ENCODE measurements at regions not wholly inside any gene's neighbourhood (a gene's known extent, or its start where the extent isn't known, plus 50 kb on each side); places are given as distances from the start of the nearest gene placed in this dataset.

DNA sequence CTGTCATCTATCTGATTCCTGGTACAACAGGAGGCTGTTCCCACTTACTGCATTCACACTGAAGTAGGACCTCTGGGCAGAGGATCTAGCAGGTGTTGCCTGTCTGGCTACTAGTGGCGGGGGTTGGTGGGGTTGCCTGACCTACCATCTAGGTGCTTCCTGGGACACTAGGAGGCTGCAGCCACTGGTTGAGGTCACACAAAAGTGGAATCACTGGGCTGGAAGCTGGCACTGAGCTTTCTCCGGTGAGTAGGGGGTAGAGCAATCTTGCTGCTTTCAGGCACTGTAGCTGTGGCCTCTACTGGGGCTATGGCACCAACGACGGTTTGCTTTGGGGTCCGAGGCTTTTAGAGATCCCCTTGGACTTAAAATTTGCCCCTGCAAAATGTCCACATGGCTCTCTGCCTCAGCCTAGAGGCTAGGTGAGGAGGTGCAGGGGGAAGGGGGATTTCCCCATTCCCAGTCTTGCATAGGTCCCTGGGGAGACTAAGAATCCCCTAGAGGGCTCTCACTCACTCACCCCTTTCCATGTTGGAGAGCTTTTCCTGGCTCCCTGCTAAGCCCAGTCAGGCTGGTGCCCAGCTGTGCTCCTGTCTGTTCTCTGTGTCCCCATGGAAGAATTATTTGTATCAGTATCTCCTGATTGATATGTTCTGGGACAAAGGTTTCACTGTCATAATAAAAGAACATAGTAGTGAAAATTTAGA lies 397.7 kb upstream of the EPHA6 start:
- TF ChIP-seq CREM (IDR thresholded peaks at IDR 0.05; ENCODE audit: low read depth) (no peak), RCOR1 (IDR thresholded peaks at IDR 0.05; ENCODE audit: borderline replicate concordance in 1 of 2, low read depth in 2 of 2, low read length in 2 of 2) (no peak), TSC22D4 (tag; IDR thresholded peaks at IDR 0.05) (no peak)
- TF ChIP-seq, protein P1, sequence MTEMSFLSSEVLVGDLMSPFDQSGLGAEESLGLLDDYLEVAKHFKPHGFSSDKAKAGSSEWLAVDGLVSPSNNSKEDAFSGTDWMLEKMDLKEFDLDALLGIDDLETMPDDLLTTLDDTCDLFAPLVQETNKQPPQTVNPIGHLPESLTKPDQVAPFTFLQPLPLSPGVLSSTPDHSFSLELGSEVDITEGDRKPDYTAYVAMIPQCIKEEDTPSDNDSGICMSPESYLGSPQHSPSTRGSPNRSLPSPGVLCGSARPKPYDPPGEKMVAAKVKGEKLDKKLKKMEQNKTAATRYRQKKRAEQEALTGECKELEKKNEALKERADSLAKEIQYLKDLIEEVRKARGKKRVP (CRISPR knock-in tag; IDR thresholded peaks at IDR 0.05), result no peak
- TF ChIP-seq, protein P2, sequence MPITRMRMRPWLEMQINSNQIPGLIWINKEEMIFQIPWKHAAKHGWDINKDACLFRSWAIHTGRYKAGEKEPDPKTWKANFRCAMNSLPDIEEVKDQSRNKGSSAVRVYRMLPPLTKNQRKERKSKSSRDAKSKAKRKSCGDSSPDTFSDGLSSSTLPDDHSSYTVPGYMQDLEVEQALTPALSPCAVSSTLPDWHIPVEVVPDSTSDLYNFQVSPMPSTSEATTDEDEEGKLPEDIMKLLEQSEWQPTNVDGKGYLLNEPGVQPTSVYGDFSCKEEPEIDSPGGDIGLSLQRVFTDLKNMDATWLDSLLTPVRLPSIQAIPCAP (CRISPR knock-in tag; IDR thresholded peaks at IDR 0.05; ENCODE audit: borderline replicate concordance), result no peak
- Histone ChIP-seq H3K79me2 (ENCODE audit: control insufficient read depth, insufficient read depth, low read length) (no peaks in the 10 kb centered on the region), H3K36me3 (ENCODE audit: control insufficient read depth, insufficient read depth, low read length) (no peaks in the 10 kb centered on the region), H3K27me3 (ENCODE audit: control insufficient read depth in 2 of 2, insufficient read depth in 2 of 2, low read length in 2 of 2) (no peaks in the 10 kb centered on the region), H2AFZ (ENCODE audit: low read depth, low read length) (no peak overlapping the region), H3K4me2 (ENCODE audit: insufficient read depth, low read length) (no peak overlapping the region), H3K4me3 (no peak overlapping the region), H3K27ac (ENCODE audit: extremely low read depth, low read depth, low read length) (no peak overlapping the region), H3K4me1 (replicated peaks in 1 of 2; ENCODE audit: control insufficient read depth in 2 of 2, insufficient read depth in 2 of 2, low read length in 2 of 2) (no peaks in the 10 kb centered on the region), H3K9me1 (ENCODE audit: control insufficient read depth, insufficient read depth, low read length) (no peaks in the 10 kb centered on the region), H3K9me3 (replicated peaks; ENCODE audit: control insufficient read depth, insufficient read depth, low read depth, low read length) (no peaks in the 10 kb centered on the region), H4K20me1 (replicated peaks; ENCODE audit: control insufficient read depth, insufficient read depth, low read length) (no peaks in the 10 kb centered on the region), H3K9ac (ENCODE audit: insufficient read depth in 1 of 2, low read depth in 2 of 2, low read length in 2 of 2) (no peak overlapping the region)
- no peak for FAIRE-seq
- no peak for DNase-seq (ENCODE audit: extremely low read depth in 1 of 4, low spot score in 3 of 4)
- intact Hi-C loops (cut with micrococcal nuclease), result no loop called here
- no peak for ATAC-seq
- WGBS (ENCODE audit: insufficient coverage, low coverage, missing lambda C conversion rate), result 0% methylated on average over 3 of the region's 5 CpGs
- POLR2A ChIA-PET, result no interaction called here
- in situ Hi-C loops (cut with MboI), result no loop called here
- CTCF ChIA-PET (ENCODE audit: low intra/inter-chr PET ratio), result no interaction called here
- BruUV-seq (replicated peaks), result no TSS peak

Data from K562 (cell line).